ENCODE measurements at regions not wholly inside any gene's neighbourhood (a gene's known extent, or its start where the extent isn't known, plus 50 kb on each side); places are given as distances from the start of the nearest gene placed in this dataset.
"Not testable (repeated sequence)": the region's sequence is repeated elsewhere in the genome, so short reads cannot be mapped to it uniquely, and the experiment has no call there.

- TF ChIP-seq POLR2AphosphoS5 (IDR thresholded peaks at IDR 0.05) (no peak), POLR2A (IDR thresholded peaks at IDR 0.05) (no peak)
- TF ChIP-seq, protein P1, sequence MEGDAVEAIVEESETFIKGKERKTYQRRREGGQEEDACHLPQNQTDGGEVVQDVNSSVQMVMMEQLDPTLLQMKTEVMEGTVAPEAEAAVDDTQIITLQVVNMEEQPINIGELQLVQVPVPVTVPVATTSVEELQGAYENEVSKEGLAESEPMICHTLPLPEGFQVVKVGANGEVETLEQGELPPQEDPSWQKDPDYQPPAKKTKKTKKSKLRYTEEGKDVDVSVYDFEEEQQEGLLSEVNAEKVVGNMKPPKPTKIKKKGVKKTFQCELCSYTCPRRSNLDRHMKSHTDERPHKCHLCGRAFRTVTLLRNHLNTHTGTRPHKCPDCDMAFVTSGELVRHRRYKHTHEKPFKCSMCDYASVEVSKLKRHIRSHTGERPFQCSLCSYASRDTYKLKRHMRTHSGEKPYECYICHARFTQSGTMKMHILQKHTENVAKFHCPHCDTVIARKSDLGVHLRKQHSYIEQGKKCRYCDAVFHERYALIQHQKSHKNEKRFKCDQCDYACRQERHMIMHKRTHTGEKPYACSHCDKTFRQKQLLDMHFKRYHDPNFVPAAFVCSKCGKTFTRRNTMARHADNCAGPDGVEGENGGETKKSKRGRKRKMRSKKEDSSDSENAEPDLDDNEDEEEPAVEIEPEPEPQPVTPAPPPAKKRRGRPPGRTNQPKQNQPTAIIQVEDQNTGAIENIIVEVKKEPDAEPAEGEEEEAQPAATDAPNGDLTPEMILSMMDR (IDR thresholded peaks at IDR 0.05): no peak
- no peaks in the 10 kb centered on the region for H3K36me3 ChIP-seq
- H3K9me3 ChIP-seq: no peaks in the 10 kb centered on the region
- DNase-seq (ENCODE audit: low spot score in 2 of 2): no peak
- no peak overlapping the region for H3K27ac ChIP-seq
- H3K27me3 ChIP-seq: peaks cover 0 to 10% of the 10 kb centered on the region in 2 donors
- H3K4me1 ChIP-seq: peaks cover 0 to 11% of the 10 kb centered on the region in 2 donors
- H3K4me3 ChIP-seq: no peak overlapping the region
- intact Hi-C loops (cut with DNase I; ENCODE audit: low total_unique reads): no loop called here
These were observed 390.2 kb downstream of the SEC14L1 start for GRCh38 chr17:77531002-77531401.

GRCh38 chr17:77531641-77532040 lies 390.9 kb downstream of the SEC14L1 start:
- Histone ChIP-seq H3K36me3 (no peaks in the 10 kb centered on the region), H3K4me1 (peaks cover 0 to 11% of the 10 kb centered on the region in 2 donors), H3K27me3 (peaks cover 0 to 10% of the 10 kb centered on the region in 2 donors), H3K9me3 (no peaks in the 10 kb centered on the region), H3K27ac (no peak overlapping the region), H3K4me3 (no peak overlapping the region)
- intact Hi-C loops (cut with DNase I; ENCODE audit: low total_unique reads): no loop called here
- TF ChIP-seq POLR2A (IDR thresholded peaks at IDR 0.05) (no peak), POLR2AphosphoS5 (IDR thresholded peaks at IDR 0.05) (no peak)
- TF ChIP-seq, protein P1 (IDR thresholded peaks at IDR 0.05): no peak
- DNase-seq (ENCODE audit: low spot score in 2 of 2): no peak

- DNase-seq (ENCODE audit: low spot score in 2 of 2); H3K4me3 ChIP-seq; H3K4me1 ChIP-seq; H3K27me3 ChIP-seq; intact Hi-C loops (cut with DNase I; ENCODE audit: low total_unique reads); H3K9me3 ChIP-seq; H3K36me3 ChIP-seq; H3K27ac ChIP-seq: not testable (repeated sequence)
These were observed 392.9 kb downstream of the SEC14L1 start for GRCh38 chr17:77533697-77534096.

DNA sequence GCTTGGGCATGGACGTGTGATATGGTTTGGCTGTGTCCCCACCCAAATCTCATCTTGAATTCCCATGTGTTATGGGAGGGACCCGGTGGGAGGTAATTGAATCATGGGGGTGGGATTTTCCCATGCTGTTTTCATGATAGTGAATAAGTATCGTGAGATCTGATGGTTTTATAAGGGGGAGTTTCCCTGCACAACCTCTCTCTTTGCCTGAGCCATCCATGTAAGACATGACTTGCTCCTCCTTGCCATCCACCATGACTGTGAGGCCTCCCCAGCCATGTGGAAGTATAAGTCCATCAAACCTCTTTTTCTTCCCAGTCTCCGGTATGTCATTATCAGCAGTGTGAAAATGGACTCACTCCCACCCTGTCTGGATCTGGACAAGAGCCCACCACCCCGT lies 393.4 kb downstream of the SEC14L1 start:
- no peak overlapping the region for H3K27ac ChIP-seq
- intact Hi-C loops (cut with DNase I; ENCODE audit: low total_unique reads): no loop called here
- no peak overlapping the region for H3K4me3 ChIP-seq
- TF ChIP-seq POLR2A (IDR thresholded peaks at IDR 0.05) (no peak), POLR2AphosphoS5 (IDR thresholded peaks at IDR 0.05) (no peak)
- TF ChIP-seq, protein P1 (IDR thresholded peaks at IDR 0.05): no peak
- H3K36me3 ChIP-seq: no peaks in the 10 kb centered on the region
- DNase-seq (ENCODE audit: low spot score in 2 of 2): no peak
- H3K27me3 ChIP-seq: peaks cover 0 to 2% of the 10 kb centered on the region in 2 donors
- no peaks in the 10 kb centered on the region for H3K4me1 ChIP-seq
- no peaks in the 10 kb centered on the region for H3K9me3 ChIP-seq

DNA sequence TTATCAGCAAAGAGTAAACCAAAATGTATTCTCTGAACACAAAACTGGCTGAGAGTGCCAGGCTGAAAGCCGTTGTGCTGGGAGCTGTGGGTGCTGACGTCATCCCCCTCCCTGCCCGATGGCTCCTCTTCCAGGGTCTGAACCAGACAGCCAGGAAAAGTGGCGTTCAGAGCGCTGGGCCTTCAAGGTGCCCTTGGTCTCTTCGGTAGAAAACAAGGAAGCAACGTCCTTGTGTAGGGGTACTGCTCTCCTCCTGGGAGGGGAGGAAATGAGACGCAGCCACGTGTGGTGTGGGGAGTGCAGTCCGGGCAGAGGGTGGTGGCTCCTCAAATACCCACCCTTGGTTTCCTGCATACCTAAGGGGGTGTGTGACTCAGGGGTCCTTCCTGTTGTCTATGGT lies 394.7 kb downstream of the SEC14L1 start:
- Histone ChIP-seq H3K4me3 (no peak overlapping the region), H3K27me3 (no peaks in the 10 kb centered on the region), H3K36me3 (no peaks in the 10 kb centered on the region), H3K27ac (no peak overlapping the region), H3K9me3 (no peaks in the 10 kb centered on the region), H3K4me1 (no peaks in the 10 kb centered on the region)
- no peak for DNase-seq (ENCODE audit: low spot score in 2 of 2)
- no peak for TF ChIP-seq POLR2A (IDR thresholded peaks at IDR 0.05)
- TF ChIP-seq POLR2AphosphoS5 (IDR thresholded peaks at IDR 0.05): no peak
- TF ChIP-seq, protein P1 (IDR thresholded peaks at IDR 0.05): no peak
- intact Hi-C loops (cut with DNase I; ENCODE audit: low total_unique reads): no loop called here

- Histone ChIP-seq H3K4me1 (no peaks in the 10 kb centered on the region), H3K27ac (no peak overlapping the region), H3K9me3 (no peaks in the 10 kb centered on the region), H3K36me3 (no peaks in the 10 kb centered on the region), H3K27me3 (no peaks in the 10 kb centered on the region), H3K4me3 (no peak overlapping the region)
- DNase-seq (ENCODE audit: low spot score in 2 of 2): no peak
- intact Hi-C loops (cut with DNase I; ENCODE audit: low total_unique reads): no loop called here
- no peak for TF ChIP-seq POLR2AphosphoS5 (IDR thresholded peaks at IDR 0.05)
- TF ChIP-seq POLR2A (IDR thresholded peaks at IDR 0.05): no peak
- TF ChIP-seq, protein P1 (IDR thresholded peaks at IDR 0.05): no peak
These were observed 395.1 kb downstream of the SEC14L1 start for GRCh38 chr17:77535892-77536291.

Measured in breast epithelium (tissue), 4 donors.